ENCODE measurements at regions not wholly inside any gene's neighbourhood (a gene's known extent, or its start where the extent isn't known, plus 50 kb on each side); places are given as distances from the start of the nearest gene placed in this dataset.

GRCh38 chr12:114616081-114616480 is 67.9 kb downstream of the TBX3 start:
- H3K4me1 ChIP-seq (replicated peaks in 1 of 2; ENCODE audit: control insufficient read depth in 2 of 2, insufficient read depth in 2 of 2, low read length in 2 of 2): no peaks in the 10 kb centered on the region
- FAIRE-seq: no peak
- no peak for ATAC-seq

GRCh38 chr12:114614040-114614439 is 69.9 kb downstream of the TBX3 start:
- WGBS (ENCODE audit: insufficient coverage, low coverage, missing lambda C conversion rate): 3% methylated on average over 3 of the region's 3 CpGs
- no peak for DNase-seq (ENCODE audit: extremely low read depth in 1 of 4, low spot score in 3 of 4)
- CTCF ChIA-PET (ENCODE audit: low intra/inter-chr PET ratio): no interaction called here

More at GRCh38 chr12:114616081-114616480, 67.9 kb downstream of the TBX3 start:
- H3K9me3 ChIP-seq (replicated peaks; ENCODE audit: control insufficient read depth, insufficient read depth, low read depth, low read length): no peaks in the 10 kb centered on the region
- TF ChIP-seq NFE2 (IDR thresholded peaks at IDR 0.05; ENCODE audit: low read depth) (no peak), NR4A1 (CRISPR knock-in tag; IDR thresholded peaks at IDR 0.05) (no peak), NR4A1 (tag; IDR thresholded peaks at IDR 0.05) (no peak)
- TF ChIP-seq, protein P1, sequence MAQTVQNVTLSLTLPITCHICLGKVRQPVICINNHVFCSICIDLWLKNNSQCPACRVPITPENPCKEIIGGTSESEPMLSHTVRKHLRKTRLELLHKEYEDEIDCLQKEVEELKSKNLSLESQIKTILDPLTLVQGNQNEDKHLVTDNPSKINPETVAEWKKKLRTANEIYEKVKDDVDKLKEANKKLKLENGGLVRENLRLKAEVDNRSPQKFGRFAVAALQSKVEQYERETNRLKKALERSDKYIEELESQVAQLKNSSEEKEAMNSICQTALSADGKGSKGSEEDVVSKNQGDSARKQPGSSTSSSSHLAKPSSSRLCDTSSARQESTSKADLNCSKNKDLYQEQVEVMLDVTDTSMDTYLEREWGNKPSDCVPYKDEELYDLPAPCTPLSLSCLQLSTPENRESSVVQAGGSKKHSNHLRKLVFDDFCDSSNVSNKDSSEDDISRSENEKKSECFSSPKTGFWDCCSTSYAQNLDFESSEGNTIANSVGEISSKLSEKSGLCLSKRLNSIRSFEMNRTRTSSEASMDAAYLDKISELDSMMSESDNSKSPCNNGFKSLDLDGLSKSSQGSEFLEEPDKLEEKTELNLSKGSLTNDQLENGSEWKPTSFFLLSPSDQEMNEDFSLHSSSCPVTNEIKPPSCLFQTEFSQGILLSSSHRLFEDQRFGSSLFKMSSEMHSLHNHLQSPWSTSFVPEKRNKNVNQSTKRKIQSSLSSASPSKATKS (CRISPR knock-in tag; IDR thresholded peaks at IDR 0.05): no peak
- POLR2A ChIA-PET: no interaction called here
- H3K36me3 ChIP-seq (ENCODE audit: control insufficient read depth, insufficient read depth, low read length): no peaks in the 10 kb centered on the region
- H3K27ac ChIP-seq (ENCODE audit: extremely low read depth, low read depth, low read length): no peak overlapping the region
- no peak overlapping the region for H3K4me2 ChIP-seq (ENCODE audit: insufficient read depth, low read length)
- CTCF ChIA-PET (ENCODE audit: low intra/inter-chr PET ratio): no interaction called here
- no peaks in the 10 kb centered on the region for H4K20me1 ChIP-seq (replicated peaks; ENCODE audit: control insufficient read depth, insufficient read depth, low read length)
- no peak overlapping the region for H2AFZ ChIP-seq (ENCODE audit: low read depth, low read length)
- no peak overlapping the region for H3K9ac ChIP-seq (ENCODE audit: insufficient read depth in 1 of 2, low read depth in 2 of 2, low read length in 2 of 2)
- in situ Hi-C loops (cut with MboI) (no loop called here), intact Hi-C loops (cut with micrococcal nuclease) (no loop called here)
- under 1% methylated on average over 7 of the region's 7 CpGs for WGBS (ENCODE audit: insufficient coverage, low coverage, missing lambda C conversion rate)
- no peak for DNase-seq (ENCODE audit: extremely low read depth in 1 of 4, low spot score in 3 of 4)
- BruUV-seq (replicated peaks): no TSS peak
- no peaks in the 10 kb centered on the region for H3K9me1 ChIP-seq (ENCODE audit: control insufficient read depth, insufficient read depth, low read length)
- H3K79me2 ChIP-seq (ENCODE audit: control insufficient read depth, insufficient read depth, low read length): no peaks in the 10 kb centered on the region
- H3K4me3 ChIP-seq: no peak overlapping the region
- peaks cover 0 to 5% of the 10 kb centered on the region in 2 experiments; a peak in 1 of 5 replicates for H3K27me3 ChIP-seq (ENCODE audit: control insufficient read depth in 2 of 2, insufficient read depth in 2 of 2, low read length in 2 of 2)

More at GRCh38 chr12:114614040-114614439, 69.9 kb downstream of the TBX3 start:
- no peaks in the 10 kb centered on the region for H3K4me1 ChIP-seq (replicated peaks in 1 of 2; ENCODE audit: control insufficient read depth in 2 of 2, insufficient read depth in 2 of 2, low read length in 2 of 2)
- POLR2A ChIA-PET: interaction anchor here (0.6 kb wide), 1 partner anchor 915 kb away, joined by 5 read pairs; no protein-coding TSS in a partner anchor
- no peaks in the 10 kb centered on the region for H3K9me1 ChIP-seq (ENCODE audit: control insufficient read depth, insufficient read depth, low read length)
- H3K79me2 ChIP-seq (ENCODE audit: control insufficient read depth, insufficient read depth, low read length): no peaks in the 10 kb centered on the region
- H3K27me3 ChIP-seq (ENCODE audit: control insufficient read depth in 2 of 2, insufficient read depth in 2 of 2, low read length in 2 of 2): peaks cover 0 to 5% of the 10 kb centered on the region in 2 experiments; a peak in 1 of 5 replicates
- no peaks in the 10 kb centered on the region for H3K36me3 ChIP-seq (ENCODE audit: control insufficient read depth, insufficient read depth, low read length)
- in situ Hi-C loops (cut with MboI): no loop called here
- 0 out of 4 replicates have a peak, but pooled peaks of 1 of the 2 experiments have one; percentile 32 for TF ChIP-seq KDM1A (IDR thresholded peaks at IDR 0.05)
- TF ChIP-seq BCOR (IDR thresholded peaks at IDR 0.05): peak; percentile 62; the same call in 1 of the 2 replicates
- TF ChIP-seq ZNF699 (CRISPR knock-in tag; IDR thresholded peaks at IDR 0.05; ENCODE audit: insufficient replicate concordance): no peak
- TF ChIP-seq RBM25 (IDR thresholded peaks at IDR 0.05; ENCODE audit: low read depth, low read length, severe bottlenecking): peak; percentile 49
- TF ChIP-seq ZNF146 (CRISPR knock-in tag; IDR thresholded peaks at IDR 0.05; ENCODE audit: unreplicated experiment): peak; percentile 79
- TF ChIP-seq ZNF41 (CRISPR knock-in tag; conservative IDR thresholded peaks at IDR 0.05): no peak
- no peak for TF ChIP-seq E2F4 (CRISPR knock-in tag; IDR thresholded peaks at IDR 0.05; ENCODE audit: low read depth)
- no peak for TF ChIP-seq TBP (optimal IDR thresholded peaks at IDR 0.05; ENCODE audit: low read depth, low read length)
- H2AFZ ChIP-seq (ENCODE audit: low read depth, low read length): no peak overlapping the region
- FAIRE-seq: no peak
- no peak overlapping the region for H3K27ac ChIP-seq (ENCODE audit: extremely low read depth, low read depth, low read length)
- no peaks in the 10 kb centered on the region for H3K9me3 ChIP-seq (replicated peaks; ENCODE audit: control insufficient read depth, insufficient read depth, low read depth, low read length)
- BruUV-seq (replicated peaks): no TSS peak
- H3K4me3 ChIP-seq: no peak overlapping the region
- intact Hi-C loops (cut with micrococcal nuclease): no loop called here
- no peak for ATAC-seq
- no peak overlapping the region for H3K4me2 ChIP-seq (ENCODE audit: insufficient read depth, low read length)
- H4K20me1 ChIP-seq (replicated peaks; ENCODE audit: control insufficient read depth, insufficient read depth, low read length): no peaks in the 10 kb centered on the region
- H3K9ac ChIP-seq (ENCODE audit: insufficient read depth in 1 of 2, low read depth in 2 of 2, low read length in 2 of 2): no peak overlapping the region

Data from K562 (cell line).